Lower lobe of right lung (tissue), 2 donors: ENCODE measurements at regions not wholly inside any gene's neighbourhood (a gene's known extent, or its start where the extent isn't known, plus 50 kb on each side); places are given as distances from the start of the nearest gene placed in this dataset.

Experiments used
- ATAC-seq, 2 donors: fragments of 200-7000 bp; cut with Tn5 transposase; one replicate each; pipeline ENCODE4 v1.9.1; 2020 to 2022; ENCODE audit warnings: mild to moderate bottlenecking in 2 of 2, moderate library complexity in 2 of 2
- DNase-seq: peaks from one replicate; pipeline ENCODE4 v3.0.0-alpha.2; 2020
- H3K27ac ChIP-seq: fragments of 200-600 bp; one replicate; pipeline ENCODE4 v1.8.0; 2022
- H3K27me3 ChIP-seq: fragments of 200-600 bp; one replicate; pipeline ENCODE4 v1.8.0; 2022; ENCODE audit warnings: low read depth
- H3K36me3 ChIP-seq: fragments of 200-600 bp; one replicate; pipeline ENCODE4 v1.8.0; 2022; ENCODE audit warnings: mild to moderate bottlenecking
- H3K4me1 ChIP-seq: fragments of 200-600 bp; one replicate; pipeline ENCODE4 v1.8.0; 2022
- H3K4me3 ChIP-seq: fragments of 200-600 bp; one replicate; pipeline ENCODE4 v1.8.0; 2022; ENCODE audit warnings: mild to moderate bottlenecking
- H3K9me3 ChIP-seq: fragments of 200-600 bp; one replicate; pipeline ENCODE4 v1.8.0; 2022
- intact Hi-C: fragments of 100-400 bp; cut with DNase I; formaldehyde crosslinking; loops from one replicate; pipeline ENCODE4 v1.11.0; 2022
- TF ChIP-seq, protein P1 (sequence below): fragments of 200-600 bp; IDR thresholded peaks from one replicate; pipeline ENCODE4 v1.8.0; 2022; ENCODE audit warnings: antibody characterized with exemption, mild to moderate bottlenecking
- donor health status: DM: no; HTN: yes; CAD: no; lungs with severe emphysema.

DNA sequence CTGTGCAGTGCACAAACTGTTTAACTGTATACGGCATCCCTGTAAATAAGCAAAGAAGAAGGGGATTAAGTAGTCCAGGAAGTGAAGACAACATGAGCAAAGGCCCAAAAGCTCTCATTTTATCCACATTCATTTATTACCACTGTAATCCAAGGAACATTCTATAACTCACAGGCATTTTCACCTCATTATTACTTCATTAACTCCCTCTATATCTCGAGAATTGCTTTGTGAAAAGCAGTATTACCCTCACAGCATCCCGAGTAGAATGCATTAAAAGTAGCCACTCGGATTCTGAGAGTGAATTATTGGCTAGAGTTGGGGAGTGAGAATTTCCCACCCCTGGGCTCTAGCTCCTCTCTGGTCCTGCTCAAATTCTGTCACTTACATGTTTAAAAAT lies 51.0 kb upstream of the CHCHD3 start:
- TF ChIP-seq, protein P1, sequence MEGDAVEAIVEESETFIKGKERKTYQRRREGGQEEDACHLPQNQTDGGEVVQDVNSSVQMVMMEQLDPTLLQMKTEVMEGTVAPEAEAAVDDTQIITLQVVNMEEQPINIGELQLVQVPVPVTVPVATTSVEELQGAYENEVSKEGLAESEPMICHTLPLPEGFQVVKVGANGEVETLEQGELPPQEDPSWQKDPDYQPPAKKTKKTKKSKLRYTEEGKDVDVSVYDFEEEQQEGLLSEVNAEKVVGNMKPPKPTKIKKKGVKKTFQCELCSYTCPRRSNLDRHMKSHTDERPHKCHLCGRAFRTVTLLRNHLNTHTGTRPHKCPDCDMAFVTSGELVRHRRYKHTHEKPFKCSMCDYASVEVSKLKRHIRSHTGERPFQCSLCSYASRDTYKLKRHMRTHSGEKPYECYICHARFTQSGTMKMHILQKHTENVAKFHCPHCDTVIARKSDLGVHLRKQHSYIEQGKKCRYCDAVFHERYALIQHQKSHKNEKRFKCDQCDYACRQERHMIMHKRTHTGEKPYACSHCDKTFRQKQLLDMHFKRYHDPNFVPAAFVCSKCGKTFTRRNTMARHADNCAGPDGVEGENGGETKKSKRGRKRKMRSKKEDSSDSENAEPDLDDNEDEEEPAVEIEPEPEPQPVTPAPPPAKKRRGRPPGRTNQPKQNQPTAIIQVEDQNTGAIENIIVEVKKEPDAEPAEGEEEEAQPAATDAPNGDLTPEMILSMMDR: no peak
- H3K27me3 ChIP-seq: no peaks in the 10 kb centered on the region
- no peaks in the 10 kb centered on the region for H3K36me3 ChIP-seq
- H3K9me3 ChIP-seq: no peaks in the 10 kb centered on the region
- no peak overlapping the region for H3K27ac ChIP-seq
- ATAC-seq (no peak), DNase-seq (no peak)
- H3K4me3 ChIP-seq: no peak overlapping the region
- intact Hi-C loops: no loop called here
- no peaks in the 10 kb centered on the region for H3K4me1 ChIP-seq

DNA sequence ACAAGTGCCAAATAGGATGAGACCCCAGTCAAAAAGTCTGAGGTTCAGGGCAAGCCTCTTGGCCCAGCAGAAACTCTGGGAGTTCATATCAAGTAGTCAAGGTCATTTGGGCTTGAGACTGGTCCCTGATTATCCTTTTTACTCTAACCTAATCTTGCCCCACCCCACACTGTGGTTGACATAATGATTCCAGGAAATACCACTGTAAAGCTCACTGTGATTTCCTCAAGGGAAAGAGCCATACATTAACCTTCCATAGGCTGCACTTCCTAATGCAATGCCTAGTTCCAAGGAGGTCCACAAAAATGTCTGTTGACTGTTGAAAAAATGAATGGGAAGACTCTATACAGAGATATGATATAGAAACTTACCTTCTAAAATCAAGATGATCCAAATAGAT lies 52.9 kb upstream of the CHCHD3 start:
- no peak overlapping the region for H3K27ac ChIP-seq
- H3K9me3 ChIP-seq: no peaks in the 10 kb centered on the region
- H3K27me3 ChIP-seq: no peaks in the 10 kb centered on the region
- ATAC-seq: no peak
- no peaks in the 10 kb centered on the region for H3K36me3 ChIP-seq
- no peak overlapping the region for H3K4me3 ChIP-seq
- H3K4me1 ChIP-seq: no peaks in the 10 kb centered on the region
- no peak for DNase-seq
- intact Hi-C loops: no loop called here
- TF ChIP-seq, protein P1: no peak

DNA sequence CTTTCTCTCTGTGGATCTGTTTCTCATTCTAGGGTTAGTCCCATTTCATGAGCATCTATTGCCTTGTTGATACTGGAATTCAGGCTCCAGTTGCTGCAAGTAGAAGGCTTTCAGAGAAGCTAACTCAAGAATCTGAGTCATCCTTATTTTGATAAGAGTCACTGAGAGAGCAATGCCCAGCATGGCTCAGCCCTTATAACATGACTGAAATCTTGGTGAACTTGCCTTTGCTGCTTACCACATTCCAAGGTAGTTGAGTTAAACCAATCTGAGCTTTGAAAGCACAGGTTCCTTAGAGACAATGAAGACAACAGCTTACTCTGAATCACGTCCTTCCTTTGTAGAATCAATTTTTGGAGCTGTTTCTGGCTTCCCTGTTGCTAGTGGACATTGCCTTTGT lies 53.6 kb upstream of the CHCHD3 start:
- TF ChIP-seq, protein P1: no peak
- H3K36me3 ChIP-seq: no peaks in the 10 kb centered on the region
- intact Hi-C loops: no loop called here
- no peaks in the 10 kb centered on the region for H3K9me3 ChIP-seq
- no peak for ATAC-seq
- no peaks in the 10 kb centered on the region for H3K4me1 ChIP-seq
- no peaks in the 10 kb centered on the region for H3K27me3 ChIP-seq
- no peak for DNase-seq
- H3K4me3 ChIP-seq: no peak overlapping the region
- no peak overlapping the region for H3K27ac ChIP-seq

DNA sequence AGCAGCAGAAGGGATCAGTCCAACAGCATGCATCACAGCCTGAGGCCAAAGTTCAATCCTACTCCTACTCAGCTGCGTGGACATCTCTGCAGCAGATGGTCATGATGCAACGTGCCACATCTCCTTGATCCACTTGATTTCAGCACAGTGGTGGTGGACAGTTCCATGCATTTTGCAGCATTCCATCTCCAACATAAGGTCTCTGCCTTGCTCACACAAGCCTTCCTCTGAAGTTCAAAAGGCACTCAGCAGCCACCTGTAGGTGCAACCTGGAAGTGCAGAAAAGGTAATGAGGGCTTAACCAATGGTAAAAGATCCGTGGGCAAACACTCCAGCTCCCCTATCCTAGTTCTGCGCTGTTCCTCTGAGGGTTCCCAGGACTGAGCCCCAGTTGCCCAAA lies 57.5 kb upstream of the CHCHD3 start:
- no peak for DNase-seq
- Histone ChIP-seq H3K27ac (no peak overlapping the region), H3K4me3 (no peak overlapping the region), H3K4me1 (no peaks in the 10 kb centered on the region), H3K36me3 (no peaks in the 10 kb centered on the region), H3K27me3 (no peaks in the 10 kb centered on the region), H3K9me3 (no peaks in the 10 kb centered on the region)
- ATAC-seq: peak in 1 of 2 donors; percentile 15
- intact Hi-C loops: no loop called here
- TF ChIP-seq, protein P1: no peak

DNA sequence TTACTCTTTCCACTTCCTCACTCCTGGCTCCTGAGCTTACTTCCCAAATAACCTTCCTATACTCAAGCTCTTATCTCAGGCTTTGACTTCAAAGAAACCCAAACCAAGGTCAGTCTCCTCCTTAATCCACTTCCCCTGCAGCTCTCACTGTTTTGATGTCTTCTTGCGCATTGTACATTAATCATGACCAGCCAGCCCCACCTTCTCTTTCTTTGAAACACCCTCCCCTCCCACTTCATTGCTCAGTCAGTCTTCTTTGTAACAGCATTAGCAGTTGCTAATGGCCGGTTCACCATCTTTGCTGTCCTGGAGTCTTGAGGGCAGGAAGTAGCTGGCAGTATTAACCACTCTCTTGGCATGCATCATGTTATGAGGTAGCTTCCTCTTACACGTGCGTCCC lies 57.9 kb upstream of the CHCHD3 start:
- H3K27ac ChIP-seq: no peak overlapping the region
- no peaks in the 10 kb centered on the region for H3K4me1 ChIP-seq
- intact Hi-C loops: no loop called here
- DNase-seq (no peak), ATAC-seq (no peak)
- no peaks in the 10 kb centered on the region for H3K36me3 ChIP-seq
- H3K27me3 ChIP-seq: no peaks in the 10 kb centered on the region
- no peak overlapping the region for H3K4me3 ChIP-seq
- no peaks in the 10 kb centered on the region for H3K9me3 ChIP-seq
- TF ChIP-seq, protein P1: no peak

DNA sequence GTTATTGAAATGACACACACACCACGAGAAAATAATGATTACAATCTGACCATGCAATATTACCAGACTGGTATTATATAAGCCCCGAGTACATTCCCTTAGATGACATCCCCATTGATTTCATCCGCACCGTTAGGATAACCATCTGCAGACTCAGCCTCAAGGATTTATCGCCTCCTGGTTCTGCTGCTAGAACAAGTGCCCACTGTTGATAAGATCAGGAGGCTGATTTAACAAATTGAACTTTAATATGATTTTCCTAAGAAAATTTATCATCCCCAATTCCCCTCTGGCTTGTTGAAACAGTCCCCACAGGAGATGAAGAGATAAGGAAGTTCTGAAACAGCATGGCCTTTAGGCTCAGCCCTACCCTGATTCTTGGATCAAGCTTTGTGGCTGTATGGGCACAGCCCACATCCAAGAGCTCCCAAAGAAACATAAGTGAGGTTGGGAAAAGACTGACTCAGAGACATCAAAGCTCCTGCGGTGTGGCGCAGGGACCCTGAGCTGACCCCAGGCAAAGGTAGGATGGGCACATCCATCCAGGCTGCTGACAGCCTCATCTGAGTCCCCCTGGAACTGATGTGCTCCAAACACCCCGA lies 59.2 kb upstream of the CHCHD3 start:
- intact Hi-C loops: no loop called here
- DNase-seq (no peak), ATAC-seq (no peak)
- H3K27me3 ChIP-seq: no peaks in the 10 kb centered on the region
- no peak overlapping the region for H3K4me3 ChIP-seq
- no peak overlapping the region for H3K27ac ChIP-seq
- H3K36me3 ChIP-seq: no peaks in the 10 kb centered on the region
- no peaks in the 10 kb centered on the region for H3K4me1 ChIP-seq
- H3K9me3 ChIP-seq: no peaks in the 10 kb centered on the region
- TF ChIP-seq, protein P1: no peak
